Fibroblast of lung (primary cell): ENCODE measurements at regions not wholly inside any gene's neighbourhood (a gene's known extent, or its start where the extent isn't known, plus 50 kb on each side); places are given as distances from the start of the nearest gene placed in this dataset.

Source experiments
- DNase-seq, 2 donors: peaks; one replicate each; pipeline versions ENCODE4 v3.0.0 to v3.0.0-alpha.2; 2010; ENCODE audit warnings: low read depth in 2 of 2
- H2AFZ ChIP-seq: 2 replicates; pipeline ENCODE4 v1.5.1; 2012; ENCODE audit warnings: low read length, control low read depth, inconsistent platforms
- H3K27ac ChIP-seq: 2 replicates; pipeline ENCODE4 v1.5.1; 2011; ENCODE audit warnings: low read length, control low read depth; ENCODE audit not compliant: insufficient read depth
- H3K27me3 ChIP-seq: 2 replicates; pipeline ENCODE4 v1.5.1; 2011; ENCODE audit warnings: mild to moderate bottlenecking, low read length; ENCODE audit not compliant: control insufficient read depth, insufficient read depth
- H3K36me3 ChIP-seq: 2 replicates; pipeline ENCODE4 v1.5.1; 2011; ENCODE audit warnings: low read length; ENCODE audit not compliant: control insufficient read depth, insufficient read depth
- H3K4me1 ChIP-seq: 2 replicates; pipeline ENCODE4 v1.5.1; 2011; ENCODE audit warnings: low read length; ENCODE audit not compliant: control insufficient read depth, insufficient read depth; ENCODE audit errors: extremely low read depth
- H3K4me2 ChIP-seq: 2 replicates; pipeline ENCODE4 v1.5.1; 2011; ENCODE audit warnings: low read length, control low read depth; ENCODE audit not compliant: insufficient read depth; ENCODE audit errors: extremely low read depth
- H3K4me3 ChIP-seq, 4 experiments: fragments of 200-600 bp in 1 of 4; sonication (generic) in 1 of 4; replicated peaks in 1 of 4; 2 replicates each; pipeline ENCODE4 v1.5.1; 2011 to 2016; ENCODE audit warnings: low read length in 4 of 4, low read depth in 3 of 4, mild to moderate bottlenecking in 3 of 4, control low read depth in 2 of 4, inconsistent platforms in 1 of 4, mixed read lengths in 1 of 4; ENCODE audit not compliant: insufficient read depth in 1 of 4; ENCODE audit errors: control extremely low read depth in 1 of 4
- H3K79me2 ChIP-seq: 2 replicates; pipeline ENCODE4 v1.5.1; 2012; ENCODE audit warnings: mild to moderate bottlenecking, low read length, inconsistent platforms; ENCODE audit not compliant: control insufficient read depth, insufficient read depth
- H3K9ac ChIP-seq: 2 replicates; pipeline ENCODE4 v1.5.1; 2011; ENCODE audit warnings: mild to moderate bottlenecking, low read length, control low read depth; ENCODE audit not compliant: insufficient read depth
- H3K9me3 ChIP-seq: 2 replicates; pipeline ENCODE4 v1.5.1; 2012; ENCODE audit warnings: low read depth, low read length; ENCODE audit not compliant: control insufficient read depth, insufficient read depth
- H4K20me1 ChIP-seq: 2 replicates; pipeline ENCODE4 v1.5.1; 2011; ENCODE audit warnings: low read length; ENCODE audit not compliant: control insufficient read depth, insufficient read depth; ENCODE audit errors: extremely low read depth
- CTCF ChIP-seq, 2 donors: IDR thresholded peaks in 1 of 2; conservative IDR thresholded peaks in 1 of 2; 1 replicate in 1 of 2; 2 replicates in 1 of 2; pipeline ENCODE4 v1.5.1; 2011 to 2012; ENCODE audit warnings: low read length in 2 of 2, control low read depth in 1 of 2, inconsistent platforms in 1 of 2, low read depth in 1 of 2, mild to moderate bottlenecking in 1 of 2
- EZH2 ChIP-seq: IDR thresholded peaks from 2 replicates; pipeline ENCODE4 v1.5.1; 2012; ENCODE audit warnings: low read length, control low read depth, mild to moderate bottlenecking; ENCODE audit errors: missing control alignments

- DNase-seq = no peak
- H4K20me1 ChIP-seq = no peaks in the 10 kb centered on the region
- H3K4me1 ChIP-seq = no peaks in the 10 kb centered on the region
- no peak overlapping the region for H3K4me3 ChIP-seq
- no peak overlapping the region for H3K4me2 ChIP-seq
- H3K79me2 ChIP-seq = no peaks in the 10 kb centered on the region
- H2AFZ ChIP-seq = no peak overlapping the region
- no peaks in the 10 kb centered on the region for H3K27me3 ChIP-seq
- TF ChIP-seq EZH2 = no peak
- no peak for TF ChIP-seq CTCF (conservative IDR thresholded peaks at IDR 0.05 in 1 of 2, IDR thresholded peaks at IDR 0.05 in 1 of 2; ENCODE audit: low read depth in 1 of 2, low read length in 2 of 2)
- no peaks in the 10 kb centered on the region for H3K36me3 ChIP-seq
- H3K9me3 ChIP-seq = no peaks in the 10 kb centered on the region
- H3K9ac ChIP-seq = no peak overlapping the region
- no peak overlapping the region for H3K27ac ChIP-seq
Measured at GRCh38 chr4:161249779-161250440, 913.9 kb downstream of the FSTL5 start.

- H4K20me1 ChIP-seq = no peaks in the 10 kb centered on the region
- no peak for TF ChIP-seq EZH2
- no peak for TF ChIP-seq CTCF (conservative IDR thresholded peaks at IDR 0.05 in 1 of 2, IDR thresholded peaks at IDR 0.05 in 1 of 2; ENCODE audit: low read depth in 1 of 2, low read length in 2 of 2)
- H3K4me3 ChIP-seq = no peak overlapping the region
- no peaks in the 10 kb centered on the region for H3K9me3 ChIP-seq
- H2AFZ ChIP-seq = no peak overlapping the region
- no peak overlapping the region for H3K9ac ChIP-seq
- H3K27ac ChIP-seq = no peak overlapping the region
- H3K27me3 ChIP-seq = no peaks in the 10 kb centered on the region
- no peaks in the 10 kb centered on the region for H3K4me1 ChIP-seq
- H3K79me2 ChIP-seq = no peaks in the 10 kb centered on the region
- no peaks in the 10 kb centered on the region for H3K36me3 ChIP-seq
- DNase-seq = no peak
- H3K4me2 ChIP-seq = no peak overlapping the region
Measured at GRCh38 chr4:161248880-161249279, 914.9 kb downstream of the FSTL5 start.

GRCh38 chr4:161247831-161248230 is 916.0 kb downstream of the FSTL5 start:
- Histone ChIP-seq H2AFZ (no peak overlapping the region), H3K4me2 (no peak overlapping the region), H3K4me1 (no peaks in the 10 kb centered on the region), H3K36me3 (no peaks in the 10 kb centered on the region), H3K9ac (no peak overlapping the region), H3K9me3 (no peaks in the 10 kb centered on the region), H3K27ac (no peak overlapping the region), H3K27me3 (no peaks in the 10 kb centered on the region), H3K4me3 (no peak overlapping the region), H3K79me2 (no peaks in the 10 kb centered on the region), H4K20me1 (no peaks in the 10 kb centered on the region)
- DNase-seq = no peak
- TF ChIP-seq CTCF (conservative IDR thresholded peaks at IDR 0.05 in 1 of 2, IDR thresholded peaks at IDR 0.05 in 1 of 2; ENCODE audit: low read depth in 1 of 2, low read length in 2 of 2) = no peak
- TF ChIP-seq EZH2 = no peak
